Lower lobe of right lung (tissue), 2 donors: ENCODE measurements at regions not wholly inside any gene's neighbourhood (a gene's known extent, or its start where the extent isn't known, plus 50 kb on each side); places are given as distances from the start of the nearest gene placed in this dataset.

ENCODE experiments used
- ATAC-seq, 2 donors: fragments of 200-7000 bp; cut with Tn5 transposase; one replicate each; pipeline ENCODE4 v1.9.1; 2020 to 2022; ENCODE audit warnings: mild to moderate bottlenecking in 2 of 2, moderate library complexity in 2 of 2
- DNase-seq: peaks from one replicate; pipeline ENCODE4 v3.0.0-alpha.2; 2020
- H3K27ac ChIP-seq: fragments of 200-600 bp; one replicate; pipeline ENCODE4 v1.8.0; 2022
- H3K27me3 ChIP-seq: fragments of 200-600 bp; one replicate; pipeline ENCODE4 v1.8.0; 2022; ENCODE audit warnings: low read depth
- H3K36me3 ChIP-seq: fragments of 200-600 bp; one replicate; pipeline ENCODE4 v1.8.0; 2022; ENCODE audit warnings: mild to moderate bottlenecking
- H3K4me1 ChIP-seq: fragments of 200-600 bp; one replicate; pipeline ENCODE4 v1.8.0; 2022
- H3K4me3 ChIP-seq: fragments of 200-600 bp; one replicate; pipeline ENCODE4 v1.8.0; 2022; ENCODE audit warnings: mild to moderate bottlenecking
- H3K9me3 ChIP-seq: fragments of 200-600 bp; one replicate; pipeline ENCODE4 v1.8.0; 2022
- CTCF ChIP-seq: fragments of 200-600 bp; IDR thresholded peaks from one replicate; pipeline ENCODE4 v1.8.0; 2022; ENCODE audit warnings: antibody characterized with exemption, mild to moderate bottlenecking
- intact Hi-C: fragments of 100-400 bp; cut with DNase I; formaldehyde crosslinking; loops from one replicate; pipeline ENCODE4 v1.11.0; 2022
- donor health status: DM: no; HTN: yes; CAD: no; lungs with severe emphysema.

DNA sequence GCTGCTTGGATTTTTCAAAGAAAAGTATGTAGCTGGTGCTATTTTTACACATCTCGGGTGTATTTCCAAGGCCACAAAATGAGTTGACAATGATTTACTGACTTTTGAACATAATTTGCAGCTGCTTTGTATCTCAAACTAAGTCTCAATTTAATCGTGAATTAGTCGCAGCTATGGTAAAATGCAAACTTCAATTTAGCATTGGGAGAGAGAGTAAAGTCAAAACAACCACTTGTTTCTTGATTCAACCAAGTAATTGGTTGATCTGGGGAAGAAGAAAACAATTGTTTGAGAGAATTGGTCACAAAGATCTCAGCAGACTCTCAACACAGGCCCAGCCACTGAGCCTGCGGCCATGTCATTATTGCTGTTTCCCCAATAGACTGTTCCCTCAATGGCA is 75.0 kb upstream of the DYRK2 start:
- no peak for ATAC-seq
- no peak overlapping the region for H3K4me3 ChIP-seq
- no peak overlapping the region for H3K27ac ChIP-seq
- TF ChIP-seq CTCF, result no peak
- no peaks in the 10 kb centered on the region for H3K4me1 ChIP-seq
- no peaks in the 10 kb centered on the region for H3K27me3 ChIP-seq
- intact Hi-C loops, result no loop called here
- no peak for DNase-seq
- H3K9me3 ChIP-seq, result no peaks in the 10 kb centered on the region
- no peaks in the 10 kb centered on the region for H3K36me3 ChIP-seq

DNA sequence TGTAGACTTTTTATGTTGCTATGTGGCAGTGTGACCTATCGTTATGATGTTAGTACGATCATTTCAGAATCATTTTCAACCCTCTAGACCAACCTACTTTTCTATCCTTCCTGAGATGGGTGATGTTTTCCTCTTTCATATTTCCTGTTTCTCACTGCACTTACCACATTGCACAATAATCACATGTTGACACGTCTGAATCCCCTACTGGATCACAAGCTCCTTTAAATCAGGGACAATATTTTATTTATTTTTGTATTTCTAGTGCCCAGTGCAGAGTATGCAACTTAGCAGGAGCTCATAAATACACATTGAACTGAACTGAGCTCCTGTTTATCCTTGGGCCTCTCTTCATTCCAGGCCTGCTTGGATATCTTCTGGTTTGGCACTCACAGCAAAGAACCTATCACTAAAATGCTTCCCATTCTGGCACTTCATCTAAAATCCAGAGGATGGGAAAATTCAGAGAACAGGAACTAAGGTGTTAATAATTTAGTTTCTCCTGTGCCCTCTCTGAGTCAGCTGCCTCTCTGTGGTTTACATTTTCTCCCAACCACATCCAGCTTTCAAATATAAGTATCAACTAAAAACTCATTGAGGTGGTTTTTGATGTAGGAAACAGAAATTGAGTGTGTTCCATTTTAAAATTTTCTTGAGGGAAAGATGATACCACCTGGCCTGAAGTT is 69.4 kb upstream of the DYRK2 start:
- Histone ChIP-seq H3K27ac (no peak overlapping the region), H3K4me3 (no peak overlapping the region), H3K27me3 (no peaks in the 10 kb centered on the region), H3K9me3 (no peaks in the 10 kb centered on the region), H3K36me3 (no peaks in the 10 kb centered on the region), H3K4me1 (no peaks in the 10 kb centered on the region)
- no peak for ATAC-seq
- intact Hi-C loops, result no loop called here
- no peak for DNase-seq
- TF ChIP-seq CTCF, result no peak

DNA sequence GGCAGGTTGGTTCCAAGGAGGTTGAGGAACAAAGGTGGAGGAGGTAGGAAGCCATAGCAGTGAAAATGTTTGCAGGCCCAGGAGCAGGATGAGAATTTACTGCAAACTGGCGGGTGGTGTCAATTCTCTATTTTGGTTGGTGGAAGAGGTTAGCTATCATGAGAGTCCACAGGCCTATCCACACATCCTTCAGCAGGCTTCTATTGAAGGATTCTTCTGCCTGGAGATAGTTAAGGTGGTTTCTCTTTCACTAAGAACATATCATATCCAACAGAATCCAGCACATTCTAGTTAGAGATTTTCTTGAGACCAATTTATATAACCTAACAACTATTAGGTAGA is 68.9 kb upstream of the DYRK2 start:
- DNase-seq, result no peak
- ATAC-seq, result no peak
- no peaks in the 10 kb centered on the region for H3K36me3 ChIP-seq
- no peaks in the 10 kb centered on the region for H3K9me3 ChIP-seq
- no peak overlapping the region for H3K4me3 ChIP-seq
- H3K27ac ChIP-seq, result no peak overlapping the region
- H3K27me3 ChIP-seq, result no peaks in the 10 kb centered on the region
- TF ChIP-seq CTCF, result no peak
- no peaks in the 10 kb centered on the region for H3K4me1 ChIP-seq
- intact Hi-C loops, result no loop called here

DNA sequence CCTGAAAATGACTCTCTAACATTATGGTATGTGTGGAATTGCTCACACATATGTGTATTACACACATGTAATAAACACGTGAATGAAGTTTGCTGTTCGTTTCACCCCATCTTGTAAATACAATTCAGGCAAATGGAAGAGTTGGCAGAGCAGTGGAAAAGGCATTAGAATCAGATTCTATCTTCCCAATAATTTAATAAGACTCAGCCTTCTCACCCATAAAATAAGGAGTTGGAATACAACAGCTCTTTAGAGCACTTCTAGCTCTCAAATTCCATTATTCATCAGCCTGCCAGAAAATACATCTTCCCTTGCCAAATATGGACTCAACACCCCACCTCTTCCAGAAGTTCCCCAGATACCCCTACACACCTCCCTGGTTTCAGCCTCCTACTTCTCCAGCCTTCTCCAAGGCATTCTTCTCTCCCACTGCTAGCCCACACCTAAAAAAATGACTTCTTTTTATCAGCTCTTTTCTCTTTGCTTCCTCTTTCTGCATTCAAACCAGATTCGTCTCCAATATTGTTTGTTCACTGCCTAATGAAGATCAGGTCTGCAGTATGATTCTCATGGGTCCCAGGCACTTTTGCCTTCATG is 66.2 kb upstream of the DYRK2 start:
- ATAC-seq (no peak), DNase-seq (no peak)
- H3K27me3 ChIP-seq, result no peaks in the 10 kb centered on the region
- TF ChIP-seq CTCF, result no peak
- no peaks in the 10 kb centered on the region for H3K36me3 ChIP-seq
- H3K27ac ChIP-seq, result no peak overlapping the region
- no peaks in the 10 kb centered on the region for H3K4me1 ChIP-seq
- H3K9me3 ChIP-seq, result no peaks in the 10 kb centered on the region
- intact Hi-C loops, result no loop called here
- no peak overlapping the region for H3K4me3 ChIP-seq

GRCh38 chr12:67582844-67583243 is 65.7 kb upstream of the DYRK2 start:
- intact Hi-C loops, result no loop called here
- Histone ChIP-seq H3K4me1 (no peaks in the 10 kb centered on the region), H3K27ac (no peak overlapping the region), H3K27me3 (no peaks in the 10 kb centered on the region), H3K36me3 (no peaks in the 10 kb centered on the region), H3K9me3 (no peaks in the 10 kb centered on the region), H3K4me3 (no peak overlapping the region)
- ATAC-seq (no peak), DNase-seq (no peak)
- TF ChIP-seq CTCF, result no peak
